Endothelial cell (in vitro differentiated cells): ENCODE measurements at regions not wholly inside any gene's neighbourhood (a gene's known extent, or its start where the extent isn't known, plus 50 kb on each side); places are given as distances from the start of the nearest gene placed in this dataset.

Experiments
- DNase-seq: peaks from one replicate; pipeline ENCODE4 v3.0.0; 2021; ENCODE audit warnings: low spot score
- H3K27ac Mint-ChIP-seq: one replicate; pipeline ENCODE4 v1.8.0; 2021; ENCODE audit warnings: mixed read lengths, inconsistent platforms; ENCODE audit not compliant: unreplicated experiment
- H3K27me3 Mint-ChIP-seq: one replicate; pipeline ENCODE4 v1.8.0; 2021; ENCODE audit warnings: mild to moderate bottlenecking, moderate library complexity, mixed read lengths, inconsistent platforms; ENCODE audit not compliant: unreplicated experiment
- H3K36me3 Mint-ChIP-seq: one replicate; pipeline ENCODE4 v1.8.0; 2021; ENCODE audit warnings: mild to moderate bottlenecking, low read depth, mixed read lengths, inconsistent platforms; ENCODE audit not compliant: unreplicated experiment
- H3K4me1 Mint-ChIP-seq: one replicate; pipeline ENCODE4 v1.8.0; 2021; ENCODE audit warnings: mild to moderate bottlenecking, mixed read lengths, inconsistent platforms; ENCODE audit not compliant: unreplicated experiment
- H3K4me3 Mint-ChIP-seq: one replicate; pipeline ENCODE4 v1.8.0; 2021; ENCODE audit warnings: mild to moderate bottlenecking, mixed read lengths, inconsistent platforms; ENCODE audit not compliant: unreplicated experiment
- H3K9me3 Mint-ChIP-seq: one replicate; pipeline ENCODE4 v1.8.0; 2021; ENCODE audit warnings: mixed read lengths, inconsistent platforms; ENCODE audit not compliant: unreplicated experiment
- CTCF ChIP-seq: fragments of 200-600 bp; sonication (generic); IDR thresholded peaks from one replicate; pipeline ENCODE4 v1.5.0; 2021; ENCODE audit warnings: antibody characterized with exemption; ENCODE audit not compliant: unreplicated experiment

DNA sequence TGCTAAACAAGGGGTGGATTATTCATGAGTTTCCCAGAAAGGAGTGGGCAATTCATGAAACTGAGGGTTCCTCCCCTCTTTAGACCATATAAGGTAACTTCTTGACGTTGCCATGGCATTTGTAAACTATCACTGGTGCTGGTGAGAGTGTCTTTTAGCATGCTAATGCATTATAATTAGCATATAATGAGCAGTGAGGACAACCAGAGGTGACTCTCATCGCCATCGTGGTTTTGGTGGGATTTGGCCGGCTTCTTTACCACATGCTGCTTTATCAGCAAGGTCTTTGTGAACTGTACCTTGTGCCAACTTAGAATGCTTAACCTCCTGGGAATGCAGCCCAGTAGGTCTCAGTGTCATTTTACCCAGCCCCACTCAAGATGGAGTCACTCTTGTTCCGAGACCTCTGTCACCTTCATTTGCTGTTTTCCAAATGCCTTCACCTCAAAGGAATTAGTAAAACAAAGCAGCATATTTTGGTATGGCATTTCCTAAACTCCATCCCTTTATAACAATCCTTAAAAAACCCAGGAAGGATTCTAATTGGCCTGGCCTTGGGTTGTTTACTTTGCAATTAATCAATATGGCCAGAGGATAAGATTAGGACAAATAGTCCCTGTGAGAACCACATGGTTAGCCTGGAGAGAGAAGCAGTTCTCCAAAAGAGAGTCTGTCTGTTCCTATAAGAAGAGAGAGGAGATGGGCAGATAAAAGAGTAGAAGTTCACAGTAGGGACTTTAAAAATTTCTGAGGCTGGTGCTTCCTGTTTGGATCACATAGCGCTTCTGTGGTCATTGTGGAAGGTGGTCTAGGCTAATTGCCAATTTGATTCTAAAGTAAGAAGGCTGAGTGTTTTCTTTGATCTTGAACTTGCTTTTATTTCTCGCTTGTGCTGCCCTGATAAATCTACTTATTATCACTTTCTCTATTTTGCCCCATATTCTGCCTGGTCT is 155.2 kb upstream of the EOMES start:
- no peak for TF ChIP-seq CTCF
- Mint-ChIP-seq H3K9me3 (no peaks in the 10 kb centered on the region), H3K27ac (no peak overlapping the region), H3K36me3 (no peaks in the 10 kb centered on the region), H3K4me1 (peaks cover 16% of the 10 kb centered on the region), H3K27me3 (no peaks in the 10 kb centered on the region), H3K4me3 (no peak overlapping the region)
- no peak for DNase-seq

- Mint-ChIP-seq H3K27ac (no peak overlapping the region), H3K9me3 (no peaks in the 10 kb centered on the region), H3K27me3 (no peaks in the 10 kb centered on the region), H3K4me1 (peaks cover 16% of the 10 kb centered on the region), H3K36me3 (no peaks in the 10 kb centered on the region), H3K4me3 (no peak overlapping the region)
- TF ChIP-seq CTCF = no peak
- DNase-seq = no peak
These were observed 155.9 kb upstream of the EOMES start for GRCh38 chr3:27878014-27878383.

- no peaks in the 10 kb centered on the region for H3K9me3 Mint-ChIP-seq
- DNase-seq = no peak
- TF ChIP-seq CTCF = no peak
- no peak overlapping the region for H3K4me3 Mint-ChIP-seq
- H3K4me1 Mint-ChIP-seq = peaks cover 16% of the 10 kb centered on the region
- no peaks in the 10 kb centered on the region for H3K36me3 Mint-ChIP-seq
- no peaks in the 10 kb centered on the region for H3K27me3 Mint-ChIP-seq
- H3K27ac Mint-ChIP-seq = no peak overlapping the region
These were observed 159.1 kb upstream of the EOMES start for GRCh38 chr3:27880969-27881892.

DNA sequence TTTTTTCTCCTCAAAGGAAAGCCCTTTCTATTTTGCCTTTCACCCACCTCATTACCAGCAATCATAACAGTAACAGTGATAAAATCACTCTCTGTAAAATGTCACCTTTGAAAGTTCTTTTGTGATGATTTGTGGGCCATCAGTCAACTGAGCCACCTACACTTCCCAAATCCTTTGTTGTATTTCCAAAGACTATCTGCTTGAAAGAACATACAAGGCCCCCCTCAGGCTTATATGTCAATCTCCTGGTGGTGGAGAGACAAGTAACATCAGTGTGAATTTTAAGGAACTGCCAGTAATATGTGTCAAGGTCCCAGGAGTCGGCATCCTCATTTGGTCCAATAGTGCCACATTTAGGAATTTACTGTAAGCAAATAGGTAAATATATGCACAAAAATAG is 161.1 kb upstream of the EOMES start:
- Mint-ChIP-seq H3K4me1 (peaks cover 10% of the 10 kb centered on the region), H3K36me3 (no peaks in the 10 kb centered on the region), H3K9me3 (no peaks in the 10 kb centered on the region), H3K27me3 (peaks cover 2% of the 10 kb centered on the region), H3K27ac (no peak overlapping the region), H3K4me3 (no peak overlapping the region)
- DNase-seq = no peak
- no peak for TF ChIP-seq CTCF

DNA sequence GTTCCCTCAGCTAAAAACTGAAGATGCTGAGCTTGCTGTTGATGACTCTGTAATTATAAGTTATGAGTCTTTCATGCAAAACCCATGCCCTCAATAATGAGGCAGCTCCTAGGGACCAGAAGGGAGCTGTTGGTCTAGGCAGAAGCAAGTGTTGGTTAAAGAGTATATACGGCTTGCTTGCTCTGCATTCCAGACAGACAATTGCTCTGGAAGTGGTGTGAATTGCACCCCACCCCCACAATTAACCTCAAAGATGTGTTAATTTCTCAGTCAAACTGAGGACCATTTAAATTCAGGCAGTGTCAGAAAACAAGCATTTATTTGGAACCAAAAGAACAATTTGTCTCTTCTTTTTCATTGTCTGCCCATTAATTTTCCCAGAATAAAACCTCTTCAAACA is 163.5 kb upstream of the EOMES start:
- Mint-ChIP-seq H3K4me3 (no peak overlapping the region), H3K9me3 (no peaks in the 10 kb centered on the region), H3K4me1 (peaks cover 10% of the 10 kb centered on the region), H3K36me3 (no peaks in the 10 kb centered on the region), H3K27ac (no peak overlapping the region), H3K27me3 (peaks cover 2% of the 10 kb centered on the region)
- TF ChIP-seq CTCF = no peak
- no peak for DNase-seq
